PC-9 (cell line): ENCODE measurements at regions not wholly inside any gene's neighbourhood (a gene's known extent, or its start where the extent isn't known, plus 50 kb on each side); places are given as distances from the start of the nearest gene placed in this dataset.

Experiments
- CTCF ChIP-seq: fragments of 200-600 bp; sonication (generic); conservative IDR thresholded peaks from 2 replicates; pipeline ENCODE4 v1.6.1; 2017; ENCODE audit warnings: mixed run types, antibody characterized with exemption, mild to moderate bottlenecking, moderate library complexity
- EZH2 ChIP-seq: fragments of 200-600 bp; sonication (generic); IDR thresholded peaks from 2 replicates; pipeline ENCODE4 v1.8.0; 2017; ENCODE audit warnings: antibody characterized with exemption, low read depth

DNA sequence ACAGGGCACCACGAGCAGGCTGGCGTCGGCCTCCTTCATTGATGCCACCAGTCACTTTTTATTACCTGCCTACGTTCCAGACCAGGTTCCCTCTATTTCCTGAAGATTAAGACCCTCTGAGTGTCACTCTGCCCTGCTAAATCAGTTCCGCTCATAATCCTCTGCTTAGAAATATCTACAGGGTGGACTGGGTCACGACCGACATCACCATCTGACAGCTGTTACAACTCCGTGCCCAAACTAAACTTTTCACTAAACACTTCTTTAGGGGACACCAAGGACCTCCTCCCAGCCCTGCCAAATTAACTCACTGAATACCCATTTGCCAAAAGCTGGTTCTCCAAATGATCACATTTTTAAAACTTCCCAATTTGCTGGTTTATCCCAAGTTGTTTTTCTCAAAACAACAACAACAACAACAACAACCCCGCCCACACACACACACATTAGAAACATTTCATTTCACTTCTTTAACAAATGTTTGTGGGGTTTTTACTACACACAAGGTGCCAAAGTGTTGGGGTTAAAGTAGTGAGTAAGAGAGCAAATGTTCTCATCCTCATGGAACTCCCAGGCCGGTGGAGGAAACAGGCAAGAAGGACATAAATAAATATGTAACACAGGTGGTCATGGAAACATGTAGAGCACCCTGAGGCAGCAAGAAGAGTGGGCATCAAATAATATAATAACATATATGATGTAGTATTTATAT is 72.0 kb upstream of the PEG3 start:
- TF ChIP-seq EZH2 (no peak), CTCF (no peak)
